Fibroblast of gingiva (primary cell): ENCODE measurements at regions not wholly inside any gene's neighbourhood (a gene's known extent, or its start where the extent isn't known, plus 50 kb on each side); places are given as distances from the start of the nearest gene placed in this dataset.

Source experiments
- DNase-seq: peaks from one replicate; pipeline ENCODE4 v3.0.0-alpha.2; 2011; ENCODE audit warnings: low read depth

- no peak for DNase-seq
These were observed 367.6 kb upstream of the DDI1 start for GRCh38 chr11:103668859-103669258.

- no peak for DNase-seq
These were observed 365.2 kb upstream of the DDI1 start for GRCh38 chr11:103671143-103671651.

- DNase-seq: peak; percentile 46
These were observed 362.7 kb upstream of the DDI1 start for GRCh38 chr11:103673773-103674172.

- peak; percentile 64 for DNase-seq
These were observed 360.0 kb upstream of the DDI1 start for GRCh38 chr11:103676413-103676812.

- no peak for DNase-seq
These were observed 355.6 kb upstream of the DDI1 start for GRCh38 chr11:103680826-103681225.

- DNase-seq: no peak
These were observed 354.6 kb upstream of the DDI1 start for GRCh38 chr11:103681855-103682254.

GRCh38 chr11:103682318-103683184 lies 353.9 kb upstream of the DDI1 start:
- DNase-seq: peak; percentile 89

GRCh38 chr11:103683576-103683975 lies 352.9 kb upstream of the DDI1 start:
- DNase-seq: no peak

- DNase-seq: no peak
These were observed 347.5 kb upstream of the DDI1 start for GRCh38 chr11:103688924-103689323.

GRCh38 chr11:103690356-103690755 lies 346.1 kb upstream of the DDI1 start:
- no peak for DNase-seq

GRCh38 chr11:103696123-103696522 lies 340.3 kb upstream of the DDI1 start:
- no peak for DNase-seq

- peak; percentile 49 for DNase-seq
These were observed 337.2 kb upstream of the DDI1 start for GRCh38 chr11:103699216-103699615.

GRCh38 chr11:103699656-103700055 lies 336.8 kb upstream of the DDI1 start:
- no peak for DNase-seq

- DNase-seq: peak; percentile 91
These were observed 335.8 kb upstream of the DDI1 start for GRCh38 chr11:103700622-103701021.

- no peak for DNase-seq
These were observed 333.0 kb upstream of the DDI1 start for GRCh38 chr11:103703437-103703836.

GRCh38 chr11:103703954-103704353 lies 332.5 kb upstream of the DDI1 start:
- no peak for DNase-seq

- no peak for DNase-seq
These were observed 330.8 kb upstream of the DDI1 start for GRCh38 chr11:103705642-103706041.

GRCh38 chr11:103709371-103709770 lies 327.1 kb upstream of the DDI1 start:
- DNase-seq: no peak

GRCh38 chr11:103714246-103714645 lies 322.2 kb upstream of the DDI1 start:
- DNase-seq: peak; percentile 48

- no peak for DNase-seq
These were observed 320.1 kb upstream of the DDI1 start for GRCh38 chr11:103716363-103716762.

GRCh38 chr11:103727262-103727661 lies 309.2 kb upstream of the DDI1 start:
- no peak for DNase-seq

GRCh38 chr11:103729617-103730016 lies 306.8 kb upstream of the DDI1 start:
- DNase-seq: no peak

- peak; percentile 29 for DNase-seq
These were observed 306.1 kb upstream of the DDI1 start for GRCh38 chr11:103730131-103730940.
